ENCODE measurements at regions not wholly inside any gene's neighbourhood (a gene's known extent, or its start where the extent isn't known, plus 50 kb on each side); places are given as distances from the start of the nearest gene placed in this dataset.

GRCh38 chr4:147088146-147088545 is 142.5 kb upstream of the TTC29 start:
- TF ChIP-seq POLR2A (IDR thresholded peaks at IDR 0.05) = no peak
- no peak for TF ChIP-seq CTCF (IDR thresholded peaks at IDR 0.05)
